CD4-positive, alpha-beta T cell treated with Interleukin-1 beta for 1 hour (primary cell): ENCODE measurements at regions not wholly inside any gene's neighbourhood (a gene's known extent, or its start where the extent isn't known, plus 50 kb on each side); places are given as distances from the start of the nearest gene placed in this dataset.

ENCODE experiments used
- DNase-seq, 2 donors: peaks; one replicate each; pipeline ENCODE4 v3.0.0-alpha.2; 2020 to 2022

DNA sequence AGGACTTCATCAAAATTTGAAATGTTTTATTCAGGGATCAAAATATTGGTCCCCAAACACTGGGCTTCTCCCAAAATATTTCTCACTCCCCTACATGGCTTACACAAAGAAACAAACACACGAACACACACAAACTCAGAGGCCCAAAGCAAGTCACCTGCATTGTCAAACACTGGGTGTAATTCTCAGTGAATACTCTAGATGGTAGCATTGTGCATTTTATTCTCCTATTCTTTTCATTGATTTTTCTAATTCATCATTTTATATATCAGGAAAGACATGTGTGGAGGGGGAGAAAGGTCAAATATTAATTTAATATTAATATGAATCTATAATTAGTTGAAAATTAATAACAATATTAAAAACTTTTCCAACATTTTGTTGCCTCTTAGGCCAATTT, 72.3 kb upstream of the TNMD start:
- peak in 1 of 2 donors; percentile 3 for DNase-seq

- DNase-seq = no peak
These were observed 84.7 kb upstream of the PCDH19 start for GRCh38 chrX:100494646-100495370.

DNA sequence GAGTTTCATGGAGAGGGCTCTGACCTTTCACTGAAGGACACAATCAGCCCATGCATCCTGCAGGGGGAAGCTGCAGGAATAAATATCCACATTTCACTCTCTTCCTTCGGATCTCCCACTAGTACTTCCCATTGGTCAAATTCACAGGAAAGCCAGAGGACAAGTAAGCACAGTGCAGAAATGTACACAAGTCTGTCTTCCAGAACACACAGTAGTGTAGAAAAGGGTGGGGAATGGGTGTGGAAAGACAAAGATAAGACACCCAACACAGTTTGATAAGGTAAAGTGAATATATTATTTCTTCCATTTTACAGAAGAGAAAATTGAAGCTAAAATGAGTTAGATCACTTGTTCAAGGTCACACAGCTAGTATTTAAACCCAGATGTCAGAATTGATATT, 81.1 kb upstream of the PCDH19 start:
- DNase-seq = no peak

DNA sequence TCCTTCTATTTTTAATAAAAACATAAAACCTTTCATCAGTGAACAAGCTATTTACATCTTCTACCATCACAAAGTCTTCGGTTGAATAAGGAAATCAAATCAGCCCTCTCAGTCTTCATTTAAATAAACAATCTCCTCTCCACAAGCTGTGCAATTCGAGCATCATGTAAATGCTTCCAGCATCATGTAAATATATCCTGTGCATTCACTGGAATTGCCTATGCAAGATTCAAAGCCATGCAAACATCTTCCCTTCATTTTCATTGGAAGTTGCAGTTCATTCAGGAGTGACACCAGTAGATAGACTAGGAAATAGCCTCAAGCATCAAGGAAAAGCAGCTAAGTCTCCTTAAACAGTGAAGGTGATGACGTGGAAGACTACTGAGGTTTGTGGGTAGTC, 77.7 kb upstream of the PCDH19 start:
- DNase-seq = no peak

DNA sequence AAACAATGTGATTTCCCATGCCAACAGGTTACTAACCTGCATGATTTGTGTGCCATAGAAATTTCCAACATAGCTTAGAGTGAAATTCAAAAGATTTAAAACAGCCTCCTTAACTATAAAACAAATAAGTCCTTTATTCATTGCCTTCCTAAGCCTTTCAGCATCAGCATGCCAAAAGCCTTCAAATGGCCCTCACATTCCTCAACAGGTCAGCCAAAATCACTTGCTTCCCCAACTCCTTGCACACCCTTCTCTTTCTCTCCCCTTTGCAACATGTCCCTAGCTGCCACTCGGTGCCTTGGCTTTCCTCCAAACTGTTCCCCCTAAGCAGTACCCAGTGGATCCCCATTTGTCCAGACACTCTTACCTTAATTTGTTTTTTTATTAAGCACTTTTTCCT, 74.9 kb upstream of the PCDH19 start:
- no peak for DNase-seq

DNA sequence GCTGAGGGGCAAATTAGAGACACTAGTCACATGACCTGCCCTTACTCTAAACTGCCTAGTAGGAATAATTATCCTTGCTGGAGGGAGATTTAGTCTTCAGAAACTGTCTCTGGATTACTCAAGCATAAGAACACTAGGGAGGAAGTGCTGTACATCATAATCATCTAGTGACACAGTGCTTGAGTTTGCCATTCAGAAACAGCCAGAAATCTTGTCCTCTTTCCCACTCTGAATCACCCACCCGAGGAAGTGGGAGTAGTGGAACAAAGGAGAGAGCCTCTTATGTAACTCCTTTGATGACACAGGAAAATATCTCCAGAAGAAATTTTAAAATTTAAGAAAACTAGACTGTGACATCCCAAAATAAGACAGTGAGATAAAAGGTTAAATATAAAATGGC, 69.3 kb upstream of the PCDH19 start:
- no peak for DNase-seq

DNA sequence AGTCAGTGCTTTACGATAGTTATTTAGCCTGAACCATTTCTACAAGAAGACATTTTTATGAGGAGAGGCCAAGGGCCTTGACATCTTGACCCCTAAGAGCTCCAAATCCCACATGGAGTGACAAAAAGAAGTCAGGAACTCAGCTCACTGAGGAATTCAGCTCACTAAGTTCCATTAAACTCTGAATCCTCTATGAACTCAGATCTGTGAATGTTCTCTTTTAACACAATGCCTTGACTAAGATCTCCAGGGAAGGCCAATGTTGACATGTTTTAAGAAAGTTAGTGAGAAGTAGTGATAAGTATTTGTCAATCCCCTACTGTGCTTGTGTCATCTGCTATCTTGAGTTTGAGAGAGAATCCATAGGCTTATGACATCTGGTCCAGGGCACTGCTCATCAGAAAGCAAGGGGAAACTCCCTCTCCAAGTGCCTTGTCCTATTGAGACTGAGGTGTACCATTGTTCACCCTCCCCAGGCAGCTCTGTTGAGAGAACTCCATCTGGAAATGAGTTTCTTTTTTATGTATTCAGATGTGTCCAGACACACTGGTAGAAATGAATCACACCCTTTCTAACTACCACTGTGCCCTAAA, 68.7 kb upstream of the PCDH19 start:
- no peak for DNase-seq

DNA sequence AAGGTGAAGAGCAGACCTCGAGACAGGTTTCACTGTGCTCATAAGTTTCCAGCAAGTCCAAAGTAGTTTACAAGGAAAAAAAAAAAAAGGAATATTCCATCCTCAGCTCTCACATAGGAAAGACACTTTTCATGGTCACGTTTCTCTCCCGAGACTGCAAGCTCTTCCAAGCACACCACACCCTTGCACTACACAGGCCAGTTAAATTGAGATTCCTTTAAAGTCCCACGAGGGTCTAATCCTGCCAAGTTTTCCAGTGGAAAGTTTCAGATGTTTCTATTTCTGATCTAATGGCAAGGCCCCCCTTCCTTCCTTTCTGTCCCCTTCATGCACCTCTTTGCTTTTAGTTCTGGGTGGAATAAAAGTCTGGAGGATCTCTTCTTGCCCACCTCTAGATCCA, 67.9 kb upstream of the PCDH19 start:
- DNase-seq = no peak

DNA sequence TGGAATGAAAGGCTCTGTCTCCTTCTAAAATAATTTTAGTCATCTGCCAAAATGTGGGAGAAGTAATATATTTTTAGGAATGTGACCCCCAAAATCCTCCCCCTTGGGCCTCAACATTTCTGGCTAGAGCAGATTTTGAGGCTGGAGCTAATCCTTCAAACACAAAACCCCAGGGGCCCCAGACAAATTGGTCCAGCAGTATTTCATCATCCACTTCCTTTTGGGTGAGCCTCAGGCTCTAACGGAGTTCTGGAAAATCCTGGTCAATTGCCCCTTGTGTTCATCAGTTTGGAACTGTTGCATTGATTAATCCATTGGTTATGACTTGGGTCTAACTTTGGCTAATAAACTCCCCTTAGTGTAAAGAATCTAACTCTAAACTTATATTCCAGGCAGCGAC, 67.4 kb upstream of the PCDH19 start:
- no peak for DNase-seq
